IMR-90 (cell line): ENCODE measurements at regions not wholly inside any gene's neighbourhood (a gene's known extent, or its start where the extent isn't known, plus 50 kb on each side); places are given as distances from the start of the nearest gene placed in this dataset.

Source experiments
- CEBPB ChIP-seq: IDR thresholded peaks from 2 replicates; pipeline ENCODE4 v1.6.1; 2012; ENCODE audit warnings: low read depth, low read length, improper control_type of control experiment
- FOS ChIP-seq: fragments of 150-350 bp; IDR thresholded peaks from 2 replicates; pipeline ENCODE4 v1.6.1; 2016; ENCODE audit warnings: low read depth, low read length
- POLR2A ChIP-seq: IDR thresholded peaks from 2 replicates; pipeline ENCODE4 v1.6.1; 2012; ENCODE audit warnings: mild to moderate bottlenecking, low read depth, low read length
- TF ChIP-seq, protein P1 (sequence below): fragments of 150-350 bp; IDR thresholded peaks from 2 replicates; pipeline ENCODE4 v1.6.1; 2016; ENCODE audit warnings: low read depth, mild to moderate bottlenecking, low read length, moderate library complexity, borderline replicate concordance
- TF ChIP-seq, protein P2 (sequence below): conservative IDR thresholded peaks from 2 replicates; pipeline ENCODE4 v1.5.1; 2012; ENCODE audit warnings: mild to moderate bottlenecking, low read depth, low read length, improper control_type of control experiment

DNA sequence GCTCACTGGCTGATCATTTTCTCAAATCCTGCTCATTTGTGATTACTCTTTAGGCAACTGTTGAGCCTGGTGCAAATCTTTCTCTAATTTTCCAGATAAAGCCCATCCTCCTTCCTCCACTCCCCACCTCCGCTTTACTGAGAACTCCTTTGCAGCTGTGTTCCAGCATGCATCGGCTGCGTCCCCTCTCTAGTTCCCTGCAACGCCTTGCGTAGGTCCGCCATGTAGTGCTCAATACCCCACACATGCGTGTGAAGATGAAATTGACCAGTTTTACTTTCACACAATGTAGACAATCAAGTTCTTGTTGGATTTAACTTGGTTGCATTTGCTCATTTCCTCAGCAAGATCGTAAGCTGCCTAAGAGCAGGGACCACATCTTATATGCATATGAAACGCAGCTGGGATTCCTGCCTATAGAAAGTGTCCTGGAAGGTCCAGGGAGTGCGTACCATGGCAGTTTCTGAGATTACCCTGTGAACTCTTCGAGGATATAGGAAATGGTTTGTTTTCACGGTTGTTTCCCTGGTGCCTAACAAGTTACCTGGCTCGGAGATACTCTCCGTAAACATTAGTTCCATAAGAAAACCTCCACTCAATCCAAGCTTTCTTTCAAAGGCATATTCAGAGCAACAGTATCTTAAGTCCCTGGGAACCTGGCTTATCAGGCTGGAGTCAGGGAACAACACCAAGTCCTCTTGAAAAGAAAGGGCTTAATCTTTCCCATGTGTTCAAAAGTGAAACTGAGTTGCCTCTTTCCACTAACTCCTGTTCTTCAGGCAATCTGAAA, 766.4 kb upstream of the ID2 start:
- TF ChIP-seq, protein P1, sequence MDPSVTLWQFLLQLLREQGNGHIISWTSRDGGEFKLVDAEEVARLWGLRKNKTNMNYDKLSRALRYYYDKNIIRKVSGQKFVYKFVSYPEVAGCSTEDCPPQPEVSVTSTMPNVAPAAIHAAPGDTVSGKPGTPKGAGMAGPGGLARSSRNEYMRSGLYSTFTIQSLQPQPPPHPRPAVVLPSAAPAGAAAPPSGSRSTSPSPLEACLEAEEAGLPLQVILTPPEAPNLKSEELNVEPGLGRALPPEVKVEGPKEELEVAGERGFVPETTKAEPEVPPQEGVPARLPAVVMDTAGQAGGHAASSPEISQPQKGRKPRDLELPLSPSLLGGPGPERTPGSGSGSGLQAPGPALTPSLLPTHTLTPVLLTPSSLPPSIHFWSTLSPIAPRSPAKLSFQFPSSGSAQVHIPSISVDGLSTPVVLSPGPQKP = no peak
- TF ChIP-seq, protein P2, sequence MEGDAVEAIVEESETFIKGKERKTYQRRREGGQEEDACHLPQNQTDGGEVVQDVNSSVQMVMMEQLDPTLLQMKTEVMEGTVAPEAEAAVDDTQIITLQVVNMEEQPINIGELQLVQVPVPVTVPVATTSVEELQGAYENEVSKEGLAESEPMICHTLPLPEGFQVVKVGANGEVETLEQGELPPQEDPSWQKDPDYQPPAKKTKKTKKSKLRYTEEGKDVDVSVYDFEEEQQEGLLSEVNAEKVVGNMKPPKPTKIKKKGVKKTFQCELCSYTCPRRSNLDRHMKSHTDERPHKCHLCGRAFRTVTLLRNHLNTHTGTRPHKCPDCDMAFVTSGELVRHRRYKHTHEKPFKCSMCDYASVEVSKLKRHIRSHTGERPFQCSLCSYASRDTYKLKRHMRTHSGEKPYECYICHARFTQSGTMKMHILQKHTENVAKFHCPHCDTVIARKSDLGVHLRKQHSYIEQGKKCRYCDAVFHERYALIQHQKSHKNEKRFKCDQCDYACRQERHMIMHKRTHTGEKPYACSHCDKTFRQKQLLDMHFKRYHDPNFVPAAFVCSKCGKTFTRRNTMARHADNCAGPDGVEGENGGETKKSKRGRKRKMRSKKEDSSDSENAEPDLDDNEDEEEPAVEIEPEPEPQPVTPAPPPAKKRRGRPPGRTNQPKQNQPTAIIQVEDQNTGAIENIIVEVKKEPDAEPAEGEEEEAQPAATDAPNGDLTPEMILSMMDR = no peak
- TF ChIP-seq POLR2A (no peak), FOS (no peak), CEBPB (no peak)
